ENCODE measurements at regions not wholly inside any gene's neighbourhood (a gene's known extent, or its start where the extent isn't known, plus 50 kb on each side); places are given as distances from the start of the nearest gene placed in this dataset.

- no peak overlapping the region for H3K4me3 ChIP-seq
- no peak overlapping the region for H3K9ac ChIP-seq
- no peak for TF ChIP-seq Cebpa-rat (IDR thresholded peaks at IDR 0.05)
- no peak overlapping the region for H3K27ac ChIP-seq
- no peaks in the 10 kb centered on the region for H3K27me3 ChIP-seq
- peaks cover 8 to 31% (median 26%) of the 10 kb centered on the region in 11 experiments for H3K9me3 ChIP-seq (replicated peaks in 1 of 11)
- no peaks in the 10 kb centered on the region for H4K20me1 ChIP-seq
- peak overlapping the region in 1 of 11 experiments; percentile 44; a peak in 1 of 22 replicates for H3K4me2 ChIP-seq
- H3K36me3 ChIP-seq, result no peaks in the 10 kb centered on the region
- peaks cover 0 to 35% (median 6%) of the 10 kb centered on the region in 10 experiments; a peak in 12 of 20 replicates for H3K4me1 ChIP-seq
Observed at GRCh38 chr12:68509242-68509641, 101.5 kb upstream of the RAP1B start.

GRCh38 chr12:68510397-68510796 is 100.3 kb upstream of the RAP1B start:
- TF ChIP-seq Cebpa-rat (IDR thresholded peaks at IDR 0.05), result no peak

GRCh38 chr12:68514807-68515411 is 95.8 kb upstream of the RAP1B start:
- no peaks in the 10 kb centered on the region for H3K27me3 ChIP-seq
- H3K4me2 ChIP-seq, result no peak overlapping the region
- TF ChIP-seq Cebpa-rat (IDR thresholded peaks at IDR 0.05), result no peak
- no peak overlapping the region for H3K4me3 ChIP-seq
- no peaks in the 10 kb centered on the region for H3K36me3 ChIP-seq
- H4K20me1 ChIP-seq, result no peaks in the 10 kb centered on the region
- no peaks in the 10 kb centered on the region for H3K4me1 ChIP-seq
- peaks cover 5 to 10% (median 8%) of the 10 kb centered on the region in 11 experiments; a peak in 16 of 22 replicates for H3K9me3 ChIP-seq (replicated peaks in 1 of 11)
- H3K9ac ChIP-seq, result no peak overlapping the region
- H3K27ac ChIP-seq, result no peak overlapping the region

More at GRCh38 chr12:68510397-68510796, 100.3 kb upstream of the RAP1B start:
- Histone ChIP-seq H3K4me2 (no peak overlapping the region), H4K20me1 (no peaks in the 10 kb centered on the region), H3K9me3 (replicated peaks in 1 of 11) (peaks cover 8 to 31% (median 26%) of the 10 kb centered on the region in 11 experiments), H3K27me3 (no peaks in the 10 kb centered on the region), H3K36me3 (no peaks in the 10 kb centered on the region), H3K27ac (no peak overlapping the region), H3K9ac (no peak overlapping the region), H3K4me3 (no peak overlapping the region), H3K4me1 (peaks cover 0 to 30% (median 6%) of the 10 kb centered on the region in 10 experiments; a peak in 12 of 20 replicates)

- Histone ChIP-seq H3K9me3 (replicated peaks in 1 of 11) (peaks cover 5 to 10% (median 8%) of the 10 kb centered on the region in 11 experiments; a peak in 16 of 22 replicates), H4K20me1 (no peaks in the 10 kb centered on the region), H3K4me2 (no peak overlapping the region), H3K27ac (no peak overlapping the region), H3K36me3 (no peaks in the 10 kb centered on the region), H3K4me3 (no peak overlapping the region), H3K4me1 (no peaks in the 10 kb centered on the region), H3K9ac (no peak overlapping the region), H3K27me3 (no peaks in the 10 kb centered on the region)
- TF ChIP-seq Cebpa-rat (IDR thresholded peaks at IDR 0.05), result no peak
Observed at GRCh38 chr12:68515793-68516192, 94.9 kb upstream of the RAP1B start.

GRCh38 chr12:68521321-68521839 is 89.3 kb upstream of the RAP1B start:
- Histone ChIP-seq H3K4me2 (no peak overlapping the region), H3K9me3 (replicated peaks in 1 of 11) (peaks cover 9 to 19% (median 13%) of the 10 kb centered on the region in 11 experiments; a peak in 21 of 22 replicates)

GRCh38 chr12:68521848-68522502 is 88.7 kb upstream of the RAP1B start:
- Histone ChIP-seq H3K9me3 (replicated peaks in 1 of 11) (peaks cover 13 to 25% (median 18%) of the 10 kb centered on the region in 11 experiments; a peak in 21 of 22 replicates), H4K20me1 (no peaks in the 10 kb centered on the region), H3K27ac (no peak overlapping the region), H3K4me2 (no peak overlapping the region), H3K27me3 (no peaks in the 10 kb centered on the region), H3K4me3 (no peak overlapping the region), H3K4me1 (peaks cover 0 to 7% (median 0%) of the 10 kb centered on the region in 10 experiments; a peak in 3 of 20 replicates), H3K36me3 (no peaks in the 10 kb centered on the region), H3K9ac (no peak overlapping the region)
- no peak for TF ChIP-seq Cebpa-rat (IDR thresholded peaks at IDR 0.05)

More at GRCh38 chr12:68521321-68521839, 89.3 kb upstream of the RAP1B start:
- Histone ChIP-seq H3K27ac (no peak overlapping the region), H4K20me1 (no peaks in the 10 kb centered on the region), H3K27me3 (no peaks in the 10 kb centered on the region), H3K36me3 (no peaks in the 10 kb centered on the region), H3K4me3 (no peak overlapping the region), H3K9ac (no peak overlapping the region), H3K4me1 (peaks cover 0 to 7% (median 0%) of the 10 kb centered on the region in 10 experiments; a peak in 3 of 20 replicates)
- TF ChIP-seq Cebpa-rat (IDR thresholded peaks at IDR 0.05), result no peak

GRCh38 chr12:68529466-68529865 is 81.2 kb upstream of the RAP1B start:
- TF ChIP-seq Cebpa-rat (IDR thresholded peaks at IDR 0.05), result no peak
- no peak overlapping the region for H3K4me3 ChIP-seq
- H3K36me3 ChIP-seq, result no peaks in the 10 kb centered on the region
- H3K4me2 ChIP-seq, result no peak overlapping the region
- H3K27ac ChIP-seq, result no peak overlapping the region
- no peak overlapping the region for H3K9ac ChIP-seq
- H3K9me3 ChIP-seq (replicated peaks in 1 of 11), result peaks cover 22 to 38% (median 27%) of the 10 kb centered on the region in 11 experiments; a peak in 21 of 22 replicates
- H4K20me1 ChIP-seq, result no peaks in the 10 kb centered on the region
- H3K27me3 ChIP-seq, result no peaks in the 10 kb centered on the region
- H3K4me1 ChIP-seq, result peaks cover 0 to 17% (median 0%) of the 10 kb centered on the region in 10 experiments; a peak in 2 of 20 replicates

- no peak for TF ChIP-seq Cebpa-rat (IDR thresholded peaks at IDR 0.05)
- H3K9me3 ChIP-seq (replicated peaks in 1 of 11), result peaks cover 20 to 34% (median 28%) of the 10 kb centered on the region in 11 experiments; a peak in 21 of 22 replicates
- no peaks in the 10 kb centered on the region for H3K36me3 ChIP-seq
- H3K4me3 ChIP-seq, result no peak overlapping the region
- H3K4me2 ChIP-seq, result no peak overlapping the region
- no peak overlapping the region for H3K9ac ChIP-seq
- no peak overlapping the region for H3K27ac ChIP-seq
- H3K4me1 ChIP-seq, result peaks cover 0 to 17% (median 0%) of the 10 kb centered on the region in 10 experiments; a peak in 2 of 20 replicates
- no peaks in the 10 kb centered on the region for H4K20me1 ChIP-seq
- no peaks in the 10 kb centered on the region for H3K27me3 ChIP-seq
Observed at GRCh38 chr12:68529869-68530268, 80.8 kb upstream of the RAP1B start.

GRCh38 chr12:68530299-68530698 is 80.4 kb upstream of the RAP1B start:
- Histone ChIP-seq H3K27me3 (no peaks in the 10 kb centered on the region), H3K4me3 (no peak overlapping the region), H3K4me2 (no peak overlapping the region), H4K20me1 (no peaks in the 10 kb centered on the region), H3K9ac (no peak overlapping the region), H3K9me3 (replicated peaks in 1 of 11) (peaks cover 16 to 30% (median 26%) of the 10 kb centered on the region in 11 experiments; a peak in 21 of 22 replicates), H3K4me1 (peaks cover 0 to 17% (median 0%) of the 10 kb centered on the region in 10 experiments; a peak in 2 of 20 replicates), H3K36me3 (no peaks in the 10 kb centered on the region), H3K27ac (no peak overlapping the region)
- no peak for TF ChIP-seq Cebpa-rat (IDR thresholded peaks at IDR 0.05)
